ENCODE measurements at regions not wholly inside any gene's neighbourhood (a gene's known extent, or its start where the extent isn't known, plus 50 kb on each side); places are given as distances from the start of the nearest gene placed in this dataset.

- ATAC-seq (no peak), DNase-seq (no peak)
- Mint-ChIP-seq H3K9me3 (no peaks in the 10 kb centered on the region), H3K4me1 (no peaks in the 10 kb centered on the region), H3K27me3 (ENCODE audit: low read depth in 2 of 2) (peaks cover 9 to 38% of the 10 kb centered on the region in 2 donors), H3K4me3 (no peak overlapping the region), H3K27ac (no peak overlapping the region), H3K36me3 (no peaks in the 10 kb centered on the region)
- no peaks in the 10 kb centered on the region for H3K4me1 ChIP-seq (ENCODE audit: control insufficient read depth, insufficient read depth, low read length)
- no peaks in the 10 kb centered on the region for H3K9me3 ChIP-seq (ENCODE audit: control insufficient read depth, insufficient read depth, low read length)
- H3K4me3 ChIP-seq (ENCODE audit: low read length) = no peak overlapping the region
- no peak overlapping the region for H3K27ac ChIP-seq (ENCODE audit: low read length)
- TF ChIP-seq, protein P1, sequence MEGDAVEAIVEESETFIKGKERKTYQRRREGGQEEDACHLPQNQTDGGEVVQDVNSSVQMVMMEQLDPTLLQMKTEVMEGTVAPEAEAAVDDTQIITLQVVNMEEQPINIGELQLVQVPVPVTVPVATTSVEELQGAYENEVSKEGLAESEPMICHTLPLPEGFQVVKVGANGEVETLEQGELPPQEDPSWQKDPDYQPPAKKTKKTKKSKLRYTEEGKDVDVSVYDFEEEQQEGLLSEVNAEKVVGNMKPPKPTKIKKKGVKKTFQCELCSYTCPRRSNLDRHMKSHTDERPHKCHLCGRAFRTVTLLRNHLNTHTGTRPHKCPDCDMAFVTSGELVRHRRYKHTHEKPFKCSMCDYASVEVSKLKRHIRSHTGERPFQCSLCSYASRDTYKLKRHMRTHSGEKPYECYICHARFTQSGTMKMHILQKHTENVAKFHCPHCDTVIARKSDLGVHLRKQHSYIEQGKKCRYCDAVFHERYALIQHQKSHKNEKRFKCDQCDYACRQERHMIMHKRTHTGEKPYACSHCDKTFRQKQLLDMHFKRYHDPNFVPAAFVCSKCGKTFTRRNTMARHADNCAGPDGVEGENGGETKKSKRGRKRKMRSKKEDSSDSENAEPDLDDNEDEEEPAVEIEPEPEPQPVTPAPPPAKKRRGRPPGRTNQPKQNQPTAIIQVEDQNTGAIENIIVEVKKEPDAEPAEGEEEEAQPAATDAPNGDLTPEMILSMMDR (IDR thresholded peaks at IDR 0.05) = no peak
- intact Hi-C loops (cut with micrococcal nuclease) = no loop called here
- no peaks in the 10 kb centered on the region for H3K27me3 ChIP-seq (ENCODE audit: control insufficient read depth, insufficient read depth, low read length)
- H3K36me3 ChIP-seq (ENCODE audit: control insufficient read depth, insufficient read depth, low read length) = no peaks in the 10 kb centered on the region
- 52% methylated on average over 3 of the region's 6 CpGs for WGBS (ENCODE audit: insufficient coverage)
Measured at GRCh38 chr10:9274206-9274755, 1219.8 kb downstream of the GATA3 start.

DNA sequence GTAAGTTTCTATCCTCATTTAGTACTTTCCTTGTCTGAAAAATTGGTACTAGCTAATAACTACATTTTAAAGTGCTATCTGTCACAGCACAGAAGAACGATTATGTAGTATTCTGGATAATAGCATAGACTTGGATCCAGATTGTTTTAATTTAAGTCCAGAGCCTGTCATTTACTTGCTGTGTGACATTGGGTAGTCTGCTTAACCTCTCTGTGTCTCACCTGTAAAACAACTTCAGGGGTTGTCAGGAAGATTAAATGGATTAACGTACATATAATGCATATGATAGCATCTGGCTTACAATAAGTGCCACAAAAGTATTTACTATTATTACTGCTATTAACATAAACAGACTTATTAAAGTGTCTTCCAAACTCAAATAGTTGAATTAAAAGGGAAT is 1221.4 kb downstream of the GATA3 start:
- H3K9me3 Mint-ChIP-seq = no peaks in the 10 kb centered on the region
- no peaks in the 10 kb centered on the region for H3K27me3 ChIP-seq (ENCODE audit: control insufficient read depth, insufficient read depth, low read length)
- DNase-seq = no peak
- H3K27me3 Mint-ChIP-seq (ENCODE audit: low read depth in 2 of 2) = peaks cover 6 to 30% of the 10 kb centered on the region in 2 donors
- no peaks in the 10 kb centered on the region for H3K4me1 ChIP-seq (ENCODE audit: control insufficient read depth, insufficient read depth, low read length)
- no peaks in the 10 kb centered on the region for H3K9me3 ChIP-seq (ENCODE audit: control insufficient read depth, insufficient read depth, low read length)
- no peak overlapping the region for H3K27ac Mint-ChIP-seq
- no peak overlapping the region for H3K27ac ChIP-seq (ENCODE audit: low read length)
- no peaks in the 10 kb centered on the region for H3K4me1 Mint-ChIP-seq
- ATAC-seq = no peak
- no peak overlapping the region for H3K4me3 Mint-ChIP-seq
- intact Hi-C loops (cut with micrococcal nuclease) = no loop called here
- H3K36me3 Mint-ChIP-seq = no peaks in the 10 kb centered on the region
- H3K4me3 ChIP-seq (ENCODE audit: low read length) = no peak overlapping the region
- H3K36me3 ChIP-seq (ENCODE audit: control insufficient read depth, insufficient read depth, low read length) = no peaks in the 10 kb centered on the region
- WGBS (ENCODE audit: insufficient coverage) = 80% methylated on average over 1 of the region's 2 CpGs
- TF ChIP-seq, protein P1 (IDR thresholded peaks at IDR 0.05) = no peak

DNA sequence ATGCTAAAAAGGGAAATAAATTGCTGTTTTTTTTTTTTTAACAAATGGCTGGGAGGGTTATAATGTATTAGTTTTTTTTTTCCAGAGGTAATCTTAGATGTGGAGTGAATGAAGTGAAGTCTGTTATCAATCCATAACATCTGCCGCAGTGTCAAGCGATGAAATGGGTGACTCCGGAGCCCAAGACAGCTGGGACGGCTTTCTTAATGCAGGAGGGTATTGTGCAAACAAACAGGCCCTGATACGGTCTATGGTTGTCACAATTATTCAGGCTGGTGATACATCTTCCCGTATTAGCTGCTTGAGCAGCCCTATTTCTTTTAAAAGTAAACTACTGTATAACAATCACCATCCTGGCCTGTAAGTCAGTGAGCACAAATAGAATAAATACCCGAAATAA is 1231.2 kb downstream of the GATA3 start:
- no peaks in the 10 kb centered on the region for H3K4me1 Mint-ChIP-seq
- intact Hi-C loops (cut with micrococcal nuclease) = no loop called here
- no peak overlapping the region for H3K27ac Mint-ChIP-seq
- Histone ChIP-seq H3K36me3 (ENCODE audit: control insufficient read depth, insufficient read depth, low read length) (no peaks in the 10 kb centered on the region), H3K27me3 (ENCODE audit: control insufficient read depth, insufficient read depth, low read length) (no peaks in the 10 kb centered on the region), H3K9me3 (ENCODE audit: control insufficient read depth, insufficient read depth, low read length) (no peaks in the 10 kb centered on the region), H3K4me3 (ENCODE audit: low read length) (no peak overlapping the region), H3K27ac (ENCODE audit: low read length) (no peak overlapping the region), H3K4me1 (ENCODE audit: control insufficient read depth, insufficient read depth, low read length) (no peaks in the 10 kb centered on the region)
- H3K27me3 Mint-ChIP-seq (ENCODE audit: low read depth in 2 of 2) = peaks cover 2 to 11% of the 10 kb centered on the region in 2 donors
- no peaks in the 10 kb centered on the region for H3K9me3 Mint-ChIP-seq
- TF ChIP-seq, protein P1 (IDR thresholded peaks at IDR 0.05) = no peak
- no peaks in the 10 kb centered on the region for H3K36me3 Mint-ChIP-seq
- DNase-seq (no peak), ATAC-seq (no peak)
- WGBS (ENCODE audit: insufficient coverage) = 68% methylated on average over 6 of the region's 7 CpGs
- H3K4me3 Mint-ChIP-seq = no peak overlapping the region

DNA sequence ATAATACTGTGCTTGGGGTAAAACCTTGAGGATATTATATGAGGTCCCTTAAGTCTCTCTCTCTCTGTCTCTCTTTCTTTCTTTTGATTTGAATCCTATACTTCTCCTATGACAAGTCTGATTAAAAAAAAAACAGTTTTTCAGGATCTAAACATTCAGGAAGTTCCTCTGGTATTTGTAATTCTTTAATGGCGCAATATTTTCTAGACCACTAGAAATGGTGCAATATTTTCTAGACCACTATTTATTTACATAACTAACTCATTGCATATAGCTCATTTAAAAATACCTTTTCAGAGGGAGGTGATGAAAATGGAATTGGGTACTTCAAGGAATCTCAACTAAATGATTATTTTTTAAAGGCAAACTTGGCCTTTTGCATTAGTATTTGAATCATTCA is 1235.3 kb downstream of the GATA3 start:
- peaks cover 2 to 21% of the 10 kb centered on the region in 2 donors for H3K27me3 Mint-ChIP-seq (ENCODE audit: low read depth in 2 of 2)
- H3K4me3 Mint-ChIP-seq = no peak overlapping the region
- Histone ChIP-seq H3K4me1 (ENCODE audit: control insufficient read depth, insufficient read depth, low read length) (no peaks in the 10 kb centered on the region), H3K4me3 (ENCODE audit: low read length) (no peak overlapping the region), H3K27ac (ENCODE audit: low read length) (no peak overlapping the region), H3K27me3 (ENCODE audit: control insufficient read depth, insufficient read depth, low read length) (no peaks in the 10 kb centered on the region), H3K9me3 (ENCODE audit: control insufficient read depth, insufficient read depth, low read length) (no peaks in the 10 kb centered on the region), H3K36me3 (ENCODE audit: control insufficient read depth, insufficient read depth, low read length) (no peaks in the 10 kb centered on the region)
- intact Hi-C loops (cut with micrococcal nuclease) = no loop called here
- ATAC-seq = no peak
- H3K36me3 Mint-ChIP-seq = no peaks in the 10 kb centered on the region
- TF ChIP-seq, protein P1 (IDR thresholded peaks at IDR 0.05) = no peak
- no peak for DNase-seq
- no CpG with 5 or more reads among the region's 1 CpG for WGBS (ENCODE audit: insufficient coverage)
- no peaks in the 10 kb centered on the region for H3K4me1 Mint-ChIP-seq
- no peak overlapping the region for H3K27ac Mint-ChIP-seq
- H3K9me3 Mint-ChIP-seq = no peaks in the 10 kb centered on the region
